ENCODE measurements at regions not wholly inside any gene's neighbourhood (a gene's known extent, or its start where the extent isn't known, plus 50 kb on each side); places are given as distances from the start of the nearest gene placed in this dataset.

DNA sequence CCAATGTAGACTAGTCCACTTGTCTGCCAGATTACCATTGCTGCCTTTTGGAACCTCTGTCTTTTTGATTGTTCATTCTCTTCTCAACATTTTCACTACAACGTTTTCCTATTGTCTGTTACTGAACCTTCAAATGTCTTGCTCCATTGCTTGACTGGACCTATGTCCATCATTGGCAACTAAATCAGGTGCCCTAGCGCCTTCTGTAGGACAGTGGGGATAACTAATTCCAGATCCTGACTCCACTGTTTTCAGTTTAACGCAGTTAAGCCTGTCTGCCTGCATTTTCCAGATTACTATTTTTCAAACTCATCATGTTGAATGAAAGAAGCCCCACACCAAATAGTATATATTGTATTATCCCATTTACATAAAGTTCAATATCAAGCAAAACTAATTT, 433.6 kb downstream of the RNF144B start:
- no peak for TF ChIP-seq CTCF (IDR thresholded peaks at IDR 0.05; ENCODE audit: extremely low read depth, missing control alignments)
- DNase-seq (ENCODE audit: low spot score), result no peak

DNA sequence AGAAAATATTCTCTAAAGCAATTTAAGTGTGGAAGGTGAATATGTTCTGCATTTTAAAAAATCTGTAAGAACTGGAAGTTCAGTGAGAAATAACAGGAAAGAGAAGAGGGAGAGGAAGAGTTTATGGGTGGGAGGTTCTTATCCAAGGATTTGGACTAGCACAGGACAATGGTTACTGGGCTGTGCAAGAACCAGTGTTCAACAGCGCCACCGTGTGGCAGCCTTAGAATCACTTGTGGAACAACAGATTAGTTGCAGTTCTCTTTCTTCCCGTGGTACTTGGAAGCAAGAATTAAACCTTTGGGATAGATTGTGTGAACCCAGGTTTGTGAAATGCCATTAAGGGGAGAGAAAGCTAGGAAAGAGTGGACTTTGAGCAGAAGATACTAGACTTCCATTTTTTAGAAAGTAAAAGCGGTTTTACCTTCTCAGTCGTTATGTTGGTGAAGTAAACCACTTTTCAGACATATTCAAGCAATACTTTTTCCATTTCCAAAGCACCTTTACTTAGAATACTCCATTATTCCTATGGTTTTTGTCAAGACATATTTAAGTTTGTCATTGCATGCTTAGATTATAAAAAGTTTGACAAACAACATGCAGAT, 436.7 kb downstream of the RNF144B start:
- peak; percentile 21 for TF ChIP-seq CTCF (IDR thresholded peaks at IDR 0.05; ENCODE audit: extremely low read depth, missing control alignments)
- DNase-seq (ENCODE audit: low spot score), result no peak

- DNase-seq (ENCODE audit: low spot score), result no peak
- TF ChIP-seq CTCF (IDR thresholded peaks at IDR 0.05; ENCODE audit: extremely low read depth, missing control alignments), result no peak
These were observed 442.2 kb downstream of the RNF144B start for GRCh38 chr6:18829272-18829870.

GRCh38 chr6:18835976-18836375, 448.8 kb downstream of the RNF144B start:
- no peak for DNase-seq (ENCODE audit: low spot score)
- no peak for TF ChIP-seq CTCF (IDR thresholded peaks at IDR 0.05; ENCODE audit: extremely low read depth, missing control alignments)

DNA sequence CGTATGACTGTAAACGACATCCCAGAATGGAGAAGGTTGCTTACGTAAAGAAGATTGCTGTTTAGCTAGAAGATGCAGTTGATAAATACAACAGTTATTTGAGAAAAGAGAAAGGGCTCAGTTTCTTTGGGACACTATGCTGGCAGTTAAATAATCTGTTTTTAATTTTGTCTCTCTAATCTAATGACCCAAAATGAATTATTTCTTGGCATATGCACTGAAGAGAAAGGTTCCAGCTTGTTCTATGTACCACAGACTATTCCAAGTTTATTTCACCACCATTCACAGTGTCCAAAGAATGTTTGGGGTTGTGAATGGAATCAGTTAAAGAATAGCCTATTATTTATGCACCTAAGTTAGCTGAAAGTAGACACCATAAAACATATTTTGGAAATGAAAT, 449.9 kb downstream of the RNF144B start:
- no peak for TF ChIP-seq CTCF (IDR thresholded peaks at IDR 0.05; ENCODE audit: extremely low read depth, missing control alignments)
- no peak for DNase-seq (ENCODE audit: low spot score)

GRCh38 chr6:18842534-18842933, 455.4 kb downstream of the RNF144B start:
- DNase-seq (ENCODE audit: low spot score), result no peak
- no peak for TF ChIP-seq CTCF (IDR thresholded peaks at IDR 0.05; ENCODE audit: extremely low read depth, missing control alignments)

DNA sequence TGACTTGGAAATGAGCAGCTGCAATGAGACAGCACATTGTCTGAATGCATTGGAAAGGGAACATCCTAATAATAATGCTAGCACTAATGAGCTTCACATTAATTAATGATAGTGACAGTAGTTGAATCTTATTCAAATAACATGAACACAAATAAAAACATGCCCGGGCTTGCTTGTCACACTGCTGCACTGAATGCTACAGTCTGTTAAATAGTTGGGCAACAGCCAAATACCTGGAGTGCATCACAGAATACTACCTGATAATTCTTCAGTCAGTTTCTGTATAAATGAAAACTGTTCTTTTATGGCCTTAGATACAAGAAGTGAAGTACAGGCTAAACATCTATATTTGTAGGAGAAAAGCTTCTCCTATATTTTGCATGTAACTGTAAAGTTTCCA, 458.7 kb downstream of the RNF144B start:
- no peak for TF ChIP-seq CTCF (IDR thresholded peaks at IDR 0.05; ENCODE audit: extremely low read depth, missing control alignments)
- DNase-seq (ENCODE audit: low spot score), result no peak

Measured in GM20000 (cell line).